Neural cell (in vitro differentiated cells): ENCODE measurements at regions not wholly inside any gene's neighbourhood (a gene's known extent, or its start where the extent isn't known, plus 50 kb on each side); places are given as distances from the start of the nearest gene placed in this dataset.

Experiments used
- H2AFZ ChIP-seq: fragments of 200-600, 300-800 bp; sonication (generic), shearing (Covaris generic); 2 replicates; pipeline ENCODE4 v1.6.0; 2014; ENCODE audit warnings: low read depth, mild to moderate bottlenecking, antibody characterized with exemption, low read length, moderate library complexity
- H3F3A ChIP-seq: fragments of 200-600 bp; shearing (Covaris generic); 2 replicates; pipeline ENCODE4 v1.6.1; 2016; ENCODE audit warnings: mild to moderate bottlenecking, moderate library complexity, mixed read lengths, antibody characterized with exemption, low read length; ENCODE audit not compliant: insufficient read depth, poor library complexity, severe bottlenecking
- H3K27ac ChIP-seq: fragments of 200-600, 300-800 bp; sonication (generic), shearing (Covaris generic); 2 replicates; pipeline ENCODE4 v1.5.1; 2014; ENCODE audit warnings: mild to moderate bottlenecking, low read length, moderate library complexity
- H3K27me3 ChIP-seq: fragments of 300-800, 200-600 bp; sonication (generic), shearing (Covaris generic); 2 replicates; pipeline ENCODE4 v1.6.0; 2014; ENCODE audit warnings: mild to moderate bottlenecking, low read depth, low read length, moderate library complexity; ENCODE audit not compliant: insufficient read depth
- H3K36me3 ChIP-seq: fragments of 300-800, 200-600 bp; sonication (generic), shearing (Covaris generic); 2 replicates; pipeline ENCODE4 v1.5.1; 2014; ENCODE audit warnings: mild to moderate bottlenecking, antibody characterized with exemption, low read length, moderate library complexity; ENCODE audit not compliant: insufficient read depth
- H3K4me2 ChIP-seq: fragments of 300-800, 200-600 bp; sonication (generic), shearing (Covaris generic); 2 replicates; pipeline ENCODE4 v1.6.0; 2014; ENCODE audit warnings: mild to moderate bottlenecking, low read length
- H3K4me3 ChIP-seq: fragments of 300-800, 200-600 bp; sonication (generic), shearing (Covaris generic); 2 replicates; pipeline ENCODE4 v1.5.1; 2014; ENCODE audit warnings: mild to moderate bottlenecking, low read length, moderate library complexity
- H3K79me2 ChIP-seq: fragments of 200-600 bp; shearing (Covaris generic); replicated peaks from 2 replicates; pipeline ENCODE4 v1.6.0; 2014; ENCODE audit warnings: mild to moderate bottlenecking, low read length, moderate library complexity; ENCODE audit not compliant: insufficient read depth
- H3K9ac ChIP-seq: fragments of 300-800, 200-600 bp; sonication (generic), shearing (Covaris generic); 2 replicates; pipeline ENCODE4 v1.6.1; 2016; ENCODE audit warnings: mild to moderate bottlenecking, low read length, mixed read lengths
- H3K9me2 ChIP-seq: fragments of 200-600 bp; shearing (Covaris generic); 2 replicates; pipeline ENCODE4 v1.6.1; 2016; ENCODE audit warnings: mild to moderate bottlenecking, low read length, mixed read lengths; ENCODE audit not compliant: insufficient read depth
- H3K9me3 ChIP-seq: fragments of 200-600, 300-800 bp; sonication (generic), shearing (Covaris generic); 2 replicates; pipeline ENCODE4 v1.6.1; 2016; ENCODE audit warnings: mild to moderate bottlenecking, mixed run types, low read length, moderate library complexity, mixed read lengths
- H4K20me1 ChIP-seq: fragments of 200-600 bp; shearing (Covaris generic); 2 replicates; pipeline ENCODE4 v1.6.1; 2016; ENCODE audit warnings: mild to moderate bottlenecking, mixed run types; ENCODE audit not compliant: insufficient read depth
- CTCF ChIP-seq: fragments of 450-650 bp; IDR thresholded peaks from 2 replicates; pipeline ENCODE4 v1.5.1; 2014; ENCODE audit warnings: antibody characterized with exemption, mild to moderate bottlenecking, moderate library complexity; ENCODE audit not compliant: poor library complexity, severe bottlenecking
- EP300 ChIP-seq: fragments of 450-650 bp; conservative IDR thresholded peaks from 2 replicates; pipeline ENCODE4 v1.6.1; 2014; ENCODE audit warnings: antibody characterized with exemption, mild to moderate bottlenecking, moderate library complexity; ENCODE audit not compliant: poor library complexity, severe bottlenecking
- EZH2 ChIP-seq: fragments of 200-600, 300-800 bp; shearing (Covaris generic), sonication (generic); IDR thresholded peaks from 2 replicates; pipeline ENCODE4 v1.6.1; 2014; ENCODE audit warnings: antibody characterized with exemption, low read length, borderline replicate concordance, mild to moderate bottlenecking; ENCODE audit not compliant: insufficient read depth, poor library complexity, severe bottlenecking
- MXI1 ChIP-seq: fragments of 450-650 bp; conservative IDR thresholded peaks from 2 replicates; pipeline ENCODE4 v1.6.1; 2014; ENCODE audit warnings: antibody characterized with exemption, mild to moderate bottlenecking; ENCODE audit not compliant: poor library complexity, severe bottlenecking
- POLR2AphosphoS5 ChIP-seq: IDR thresholded peaks from 2 replicates; pipeline ENCODE4 v1.6.1; 2012
- RAD21 ChIP-seq: fragments of 450-650 bp; conservative IDR thresholded peaks from 2 replicates; pipeline ENCODE4 v1.6.1; 2014; ENCODE audit warnings: antibody characterized with exemption, mild to moderate bottlenecking, moderate library complexity
- REST ChIP-seq: IDR thresholded peaks from 2 replicates; pipeline ENCODE4 v1.6.1; 2012; ENCODE audit warnings: borderline replicate concordance
- SMC3 ChIP-seq: fragments of 450-650 bp; conservative IDR thresholded peaks from 2 replicates; pipeline ENCODE4 v1.6.1; 2014; ENCODE audit warnings: antibody characterized with exemption, mild to moderate bottlenecking, moderate library complexity; ENCODE audit not compliant: poor library complexity
- TAF1 ChIP-seq: IDR thresholded peaks from 2 replicates; pipeline ENCODE4 v1.6.1; 2012; ENCODE audit warnings: low read depth

DNA sequence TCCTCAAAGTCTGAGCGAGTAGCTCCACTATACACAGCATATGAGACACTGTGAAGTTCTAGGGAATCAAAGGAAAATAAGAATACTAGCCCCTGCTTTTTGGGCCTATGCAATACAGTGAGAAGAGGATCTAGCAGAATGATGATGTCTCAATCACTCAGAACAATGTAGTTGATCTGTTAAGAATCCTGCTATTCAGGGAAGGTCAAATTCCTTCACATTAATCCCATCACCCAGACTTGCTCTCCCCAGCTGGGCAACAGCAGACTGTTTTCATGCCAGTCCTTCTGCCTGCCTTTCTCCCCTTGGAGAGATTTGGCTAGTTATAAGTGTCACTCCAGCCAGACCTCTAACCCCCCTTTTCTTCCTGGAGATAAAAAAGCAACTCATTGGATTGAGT lies 230.0 kb upstream of the EPHA4 start:
- no peak for TF ChIP-seq SMC3
- TF ChIP-seq RAD21 = no peak
- no peak for TF ChIP-seq TAF1
- TF ChIP-seq EZH2 = no peak
- no peak for TF ChIP-seq CTCF
- no peak for TF ChIP-seq EP300
- TF ChIP-seq REST = no peak
- H3K9me3 ChIP-seq = no peaks in the 10 kb centered on the region
- no peak overlapping the region for H3K4me2 ChIP-seq
- no peaks in the 10 kb centered on the region for H4K20me1 ChIP-seq
- no peaks in the 10 kb centered on the region for H3F3A ChIP-seq
- no peak overlapping the region for H2AFZ ChIP-seq
- no peak overlapping the region for H3K9ac ChIP-seq
- H3K4me3 ChIP-seq = no peak overlapping the region
- no peaks in the 10 kb centered on the region for H3K27me3 ChIP-seq
- no peaks in the 10 kb centered on the region for H3K9me2 ChIP-seq
- H3K27ac ChIP-seq = no peak overlapping the region
- H3K36me3 ChIP-seq = no peaks in the 10 kb centered on the region
- H3K79me2 ChIP-seq = no peaks in the 10 kb centered on the region

GRCh38 chr2:221792971-221793521 lies 220.9 kb upstream of the EPHA4 start:
- Histone ChIP-seq H3F3A (no peaks in the 10 kb centered on the region), H3K27me3 (no peaks in the 10 kb centered on the region), H3K4me3 (peak overlapping the region; percentile 22), H2AFZ (no peak overlapping the region), H4K20me1 (no peaks in the 10 kb centered on the region), H3K79me2 (no peaks in the 10 kb centered on the region), H3K9me3 (no peaks in the 10 kb centered on the region), H3K9me2 (no peaks in the 10 kb centered on the region), H3K36me3 (no peaks in the 10 kb centered on the region), H3K4me2 (no peak overlapping the region), H3K9ac (no peak overlapping the region), H3K27ac (no peak overlapping the region)
- TF ChIP-seq RAD21 = no peak
- TF ChIP-seq POLR2AphosphoS5 = no peak
- no peak for TF ChIP-seq TAF1
- no peak for TF ChIP-seq SMC3
- TF ChIP-seq CTCF = no peak
- no peak for TF ChIP-seq EP300
- TF ChIP-seq EZH2 = no peak
- no peak for TF ChIP-seq MXI1
- no peak for TF ChIP-seq REST
